ENCODE measurements at regions not wholly inside any gene's neighbourhood (a gene's known extent, or its start where the extent isn't known, plus 50 kb on each side); places are given as distances from the start of the nearest gene placed in this dataset.

DNA sequence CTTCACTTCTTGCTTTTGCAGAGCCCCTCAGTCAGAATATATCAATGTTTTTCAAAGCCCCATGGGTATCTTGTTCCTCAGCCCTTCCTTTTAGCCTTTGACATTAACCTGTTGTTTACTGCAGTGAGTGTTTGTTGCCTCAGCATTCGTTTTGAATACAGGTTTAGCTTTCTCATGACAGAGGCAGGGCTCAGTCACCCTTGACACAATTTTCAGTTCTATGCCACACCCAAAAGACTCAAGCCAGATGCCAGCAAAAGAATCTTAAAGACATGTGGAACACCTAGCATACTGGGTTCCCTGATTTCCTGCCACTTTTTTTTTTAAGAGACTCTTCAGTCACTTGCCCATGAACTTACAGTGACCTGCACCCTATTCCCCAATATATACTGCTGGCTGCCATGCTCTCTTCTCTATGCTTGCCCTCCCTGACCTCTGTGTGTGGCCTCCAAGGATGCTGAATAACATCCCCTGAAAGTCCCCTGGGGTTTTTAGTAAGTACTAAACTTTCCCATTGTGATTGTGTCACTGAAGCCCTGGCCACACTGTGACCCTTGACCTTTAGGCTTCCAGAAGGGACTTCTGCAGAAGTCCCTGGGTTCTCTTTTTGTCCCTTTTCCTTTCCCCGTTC, 1225.5 kb downstream of the TBC1D22A start:
- TF ChIP-seq, protein P1, sequence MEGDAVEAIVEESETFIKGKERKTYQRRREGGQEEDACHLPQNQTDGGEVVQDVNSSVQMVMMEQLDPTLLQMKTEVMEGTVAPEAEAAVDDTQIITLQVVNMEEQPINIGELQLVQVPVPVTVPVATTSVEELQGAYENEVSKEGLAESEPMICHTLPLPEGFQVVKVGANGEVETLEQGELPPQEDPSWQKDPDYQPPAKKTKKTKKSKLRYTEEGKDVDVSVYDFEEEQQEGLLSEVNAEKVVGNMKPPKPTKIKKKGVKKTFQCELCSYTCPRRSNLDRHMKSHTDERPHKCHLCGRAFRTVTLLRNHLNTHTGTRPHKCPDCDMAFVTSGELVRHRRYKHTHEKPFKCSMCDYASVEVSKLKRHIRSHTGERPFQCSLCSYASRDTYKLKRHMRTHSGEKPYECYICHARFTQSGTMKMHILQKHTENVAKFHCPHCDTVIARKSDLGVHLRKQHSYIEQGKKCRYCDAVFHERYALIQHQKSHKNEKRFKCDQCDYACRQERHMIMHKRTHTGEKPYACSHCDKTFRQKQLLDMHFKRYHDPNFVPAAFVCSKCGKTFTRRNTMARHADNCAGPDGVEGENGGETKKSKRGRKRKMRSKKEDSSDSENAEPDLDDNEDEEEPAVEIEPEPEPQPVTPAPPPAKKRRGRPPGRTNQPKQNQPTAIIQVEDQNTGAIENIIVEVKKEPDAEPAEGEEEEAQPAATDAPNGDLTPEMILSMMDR (IDR thresholded peaks at IDR 0.05; ENCODE audit: low read depth, low read length, poor library complexity, severe bottlenecking), result no peak
- no peak for TF ChIP-seq EZH2phosphoT487 (IDR thresholded peaks at IDR 0.05; ENCODE audit: borderline replicate concordance, low read length)
